C4-2B (cell line): ENCODE measurements at regions not wholly inside any gene's neighbourhood (a gene's known extent, or its start where the extent isn't known, plus 50 kb on each side); places are given as distances from the start of the nearest gene placed in this dataset.

ENCODE experiments used
- H3K27ac ChIP-seq: fragments of 450-650 bp; 2 replicates; pipeline ENCODE4 v1.5.1; 2017
- CTCF ChIP-seq: fragments of 450-650 bp; conservative IDR thresholded peaks from 2 replicates; pipeline ENCODE4 v1.5.1; 2017; ENCODE audit warnings: mild to moderate bottlenecking
- ZFX ChIP-seq: fragments of 450-650 bp; IDR thresholded peaks from 2 replicates; pipeline ENCODE4 v1.6.1; 2017

- no peak overlapping the region for H3K27ac ChIP-seq
- TF ChIP-seq CTCF: no peak
These were observed 63.6 kb downstream of the SPINK2 start for GRCh38 chr4:56757821-56758411.

- H3K27ac ChIP-seq: no peak overlapping the region
- TF ChIP-seq ZFX (no peak), CTCF (no peak)
These were observed 64.2 kb downstream of the SPINK2 start for GRCh38 chr4:56757261-56757746.

- TF ChIP-seq CTCF: no peak
- TF ChIP-seq ZFX: no peak
- no peak overlapping the region for H3K27ac ChIP-seq
These were observed 65.6 kb downstream of the SPINK2 start for GRCh38 chr4:56755901-56756300.

GRCh38 chr4:56752985-56753384 lies 68.5 kb downstream of the SPINK2 start:
- no peak overlapping the region for H3K27ac ChIP-seq
- TF ChIP-seq ZFX: no peak
- TF ChIP-seq CTCF: no peak

GRCh38 chr4:56750231-56750630 lies 69.1 kb upstream of the HOPX start:
- TF ChIP-seq CTCF: no peak
- no peak for TF ChIP-seq ZFX
- no peak overlapping the region for H3K27ac ChIP-seq

GRCh38 chr4:56748271-56748670 lies 67.2 kb upstream of the HOPX start:
- TF ChIP-seq ZFX (no peak), CTCF (no peak)

GRCh38 chr4:56746639-56747038 lies 65.5 kb upstream of the HOPX start:
- no peak for TF ChIP-seq CTCF
- no peak for TF ChIP-seq ZFX
- H3K27ac ChIP-seq: no peak overlapping the region

More at GRCh38 chr4:56748271-56748670, 67.2 kb upstream of the HOPX start:
- no peak overlapping the region for H3K27ac ChIP-seq
